GM19023 (cell line): ENCODE measurements at regions not wholly inside any gene's neighbourhood (a gene's known extent, or its start where the extent isn't known, plus 50 kb on each side); places are given as distances from the start of the nearest gene placed in this dataset.

Experiments
- ATAC-seq: cut with Tn5 transposase; IDR thresholded peaks from one replicate; pipeline ENCODE4 v1.9.1; 2021; ENCODE audit warnings: mild to moderate bottlenecking, moderate library complexity; ENCODE audit not compliant: unreplicated experiment

DNA sequence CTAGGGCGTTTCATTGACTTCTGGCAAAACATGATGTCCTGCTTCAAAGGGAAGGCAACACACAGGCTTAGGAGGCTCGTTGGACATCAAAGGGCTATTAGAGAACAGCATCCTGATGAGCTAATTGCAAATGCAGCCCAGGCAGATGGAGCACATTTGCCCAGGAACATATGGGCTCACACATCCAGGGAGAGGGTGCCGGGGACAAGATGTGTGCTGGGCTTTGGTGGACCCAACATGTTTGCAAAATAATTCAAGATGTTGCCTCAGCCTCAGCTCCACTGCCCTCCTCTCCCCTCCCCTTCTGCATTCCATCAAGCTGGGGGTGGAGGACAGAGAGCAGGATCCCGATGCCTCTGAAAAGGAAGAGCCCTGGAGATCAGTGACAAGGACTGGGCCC lies 217.1 kb upstream of the ZMIZ1 start:
- no peak for ATAC-seq

DNA sequence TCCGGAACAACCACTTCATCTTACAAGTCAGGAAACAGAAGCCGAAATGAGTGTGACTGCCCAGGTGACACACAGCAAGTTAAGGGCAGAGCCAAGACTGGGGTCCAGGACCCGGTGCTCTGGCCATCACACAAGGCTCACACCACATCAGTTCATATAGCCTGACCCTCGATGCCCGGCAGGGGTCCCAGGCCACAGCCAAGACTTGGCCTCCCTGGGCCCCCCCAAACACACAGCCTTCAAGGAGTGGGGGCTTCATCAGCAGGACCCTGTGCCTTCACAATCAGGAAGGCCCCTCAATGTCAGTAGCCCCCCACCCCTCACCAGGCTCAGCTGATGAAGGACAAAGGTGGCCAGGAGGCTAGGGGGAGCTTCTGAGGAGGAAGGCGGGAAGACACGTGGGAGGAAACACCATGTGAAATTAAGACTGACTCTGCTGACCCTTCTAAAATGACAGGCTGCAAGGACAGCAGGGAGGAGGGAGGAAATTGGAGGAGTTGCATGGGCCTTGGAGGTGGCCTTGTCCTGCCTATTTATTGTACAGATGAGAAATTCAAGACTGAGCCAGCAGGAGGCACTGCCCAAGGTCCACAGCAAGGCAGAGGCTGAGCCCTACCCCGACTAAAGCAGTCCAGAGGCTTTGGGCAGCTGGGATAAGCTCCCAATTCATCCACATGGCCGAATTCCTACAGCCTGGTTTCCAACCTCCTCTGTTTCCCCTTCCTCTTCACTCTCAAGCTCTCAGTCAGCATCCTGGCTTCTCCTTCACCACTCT lies 216.1 kb upstream of the ZMIZ1 start:
- ATAC-seq = no peak

DNA sequence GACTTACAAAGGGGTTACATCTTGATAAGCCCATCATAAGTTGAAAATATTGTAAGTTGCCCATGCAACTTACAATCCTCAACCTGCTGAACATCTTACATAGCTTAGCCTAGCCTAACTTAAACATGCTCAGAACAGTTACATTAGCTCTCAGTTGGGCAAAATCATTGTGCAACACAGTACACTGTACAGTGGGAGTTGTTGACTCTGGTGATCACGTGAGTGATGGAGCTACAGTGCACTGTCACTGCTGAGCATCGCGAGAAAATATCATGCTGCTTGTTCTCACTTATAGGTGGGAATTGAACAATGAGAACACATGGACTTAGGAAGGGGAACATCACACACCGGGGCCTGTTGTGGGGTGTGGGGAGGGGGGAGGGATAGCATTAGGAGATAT lies 214.9 kb upstream of the ZMIZ1 start:
- no peak for ATAC-seq

DNA sequence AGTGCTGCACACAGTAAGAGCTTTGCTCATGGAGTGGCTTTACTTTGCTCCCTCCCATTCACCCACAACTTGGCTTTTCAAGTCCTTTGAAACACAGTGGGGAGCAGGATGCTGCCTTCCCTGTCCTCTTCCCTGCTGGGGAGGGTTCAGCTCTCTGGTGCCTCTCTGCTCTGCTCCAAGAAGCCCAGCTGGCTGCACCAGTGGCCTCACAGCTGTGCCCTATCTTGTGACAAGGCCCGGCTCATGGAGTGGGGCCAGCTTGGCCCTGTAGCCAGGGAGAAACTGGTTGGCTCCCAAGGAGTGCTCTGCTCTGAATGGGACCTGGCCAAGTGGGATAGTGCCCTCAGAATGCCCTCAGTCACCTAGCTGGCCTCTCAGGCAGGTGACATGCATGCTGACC lies 212.3 kb upstream of the ZMIZ1 start:
- no peak for ATAC-seq

DNA sequence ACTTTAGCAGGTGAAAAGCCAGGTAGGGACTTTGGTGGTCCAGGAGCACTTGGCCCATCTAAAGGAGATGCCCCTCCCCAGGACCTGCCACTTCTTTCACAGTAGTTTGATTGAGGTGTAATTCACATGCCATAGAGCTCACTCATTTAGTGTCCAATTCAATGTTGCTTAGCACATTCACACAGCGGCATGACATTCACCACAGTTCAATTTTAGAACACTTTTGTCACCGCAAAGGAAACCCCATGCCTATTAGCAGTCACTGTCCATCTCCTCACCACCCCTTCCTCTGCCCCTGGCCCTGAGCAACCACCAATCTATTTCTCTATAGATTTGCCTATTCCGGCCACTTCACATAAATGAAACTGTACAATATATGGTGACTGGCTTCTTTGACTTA lies 211.6 kb upstream of the ZMIZ1 start:
- no peak for ATAC-seq

DNA sequence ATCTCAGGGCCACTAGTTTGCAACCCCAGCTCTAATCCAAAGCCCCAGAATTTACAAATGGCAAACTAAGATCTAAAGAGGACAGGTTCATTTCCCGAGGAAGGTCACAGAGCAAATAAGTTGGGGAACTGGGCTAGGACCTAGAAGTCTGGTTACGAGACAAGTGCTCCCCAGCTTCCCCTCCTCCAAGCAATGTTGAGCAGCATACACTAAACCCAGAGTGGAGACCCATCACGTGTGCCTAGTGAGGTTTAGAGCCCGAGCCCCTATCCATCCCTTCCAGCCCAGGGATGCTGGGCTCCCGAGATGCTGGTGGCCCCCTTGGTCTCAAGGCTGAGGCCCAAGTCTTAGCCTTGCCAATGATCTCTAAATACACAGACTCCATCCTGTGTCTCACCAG lies 209.5 kb upstream of the ZMIZ1 start:
- no peak for ATAC-seq

DNA sequence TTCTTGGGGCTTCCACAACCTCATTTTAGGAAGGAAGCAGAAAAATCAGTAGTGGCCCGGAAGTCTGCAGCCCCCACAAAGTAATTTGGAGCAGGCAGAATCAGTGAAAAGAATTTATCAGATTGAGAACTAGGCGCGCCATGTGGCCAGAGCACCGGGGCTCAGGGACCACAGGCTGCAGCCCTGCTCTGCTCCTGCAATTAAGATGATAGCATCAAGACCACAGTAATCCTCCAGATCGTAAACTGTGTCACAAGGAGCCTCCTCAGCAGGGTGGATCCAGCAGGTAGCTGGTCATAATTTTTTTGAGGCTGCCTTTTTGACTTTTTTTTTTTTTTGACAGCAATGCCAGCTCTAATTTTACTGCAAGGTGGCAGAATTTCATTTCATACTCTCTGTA lies 209.0 kb upstream of the ZMIZ1 start:
- no peak for ATAC-seq

DNA sequence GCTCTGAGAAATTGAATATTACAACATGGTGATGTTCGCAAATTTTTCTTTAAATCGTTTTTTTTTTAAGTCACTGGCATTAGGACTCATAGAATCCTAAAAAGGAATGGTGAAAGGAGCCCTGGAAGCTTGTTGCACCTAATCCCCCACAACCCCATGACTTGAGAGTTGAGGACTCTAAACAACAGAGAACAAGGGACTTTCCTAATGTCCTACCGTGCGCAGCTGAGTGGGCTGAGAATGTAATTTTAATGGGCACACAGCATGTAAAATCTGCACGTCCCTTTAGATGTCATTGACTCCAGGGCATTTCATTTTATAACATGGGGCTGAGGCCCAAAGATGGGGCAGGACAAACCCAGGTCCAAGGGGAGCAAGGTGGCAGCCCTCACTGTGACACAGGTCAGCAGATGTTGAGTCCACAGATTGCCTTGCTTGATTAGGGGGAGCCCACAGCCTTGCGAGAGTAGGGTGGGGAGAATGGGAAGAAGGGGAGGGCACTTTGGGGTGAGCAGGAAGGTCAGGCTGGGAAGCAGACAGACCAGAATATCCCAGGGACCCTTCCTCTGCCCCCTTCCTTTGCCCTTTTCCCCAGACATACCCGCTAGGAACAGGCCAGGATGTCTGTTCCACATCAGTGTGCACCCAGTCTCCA lies 208.4 kb upstream of the ZMIZ1 start:
- no peak for ATAC-seq

DNA sequence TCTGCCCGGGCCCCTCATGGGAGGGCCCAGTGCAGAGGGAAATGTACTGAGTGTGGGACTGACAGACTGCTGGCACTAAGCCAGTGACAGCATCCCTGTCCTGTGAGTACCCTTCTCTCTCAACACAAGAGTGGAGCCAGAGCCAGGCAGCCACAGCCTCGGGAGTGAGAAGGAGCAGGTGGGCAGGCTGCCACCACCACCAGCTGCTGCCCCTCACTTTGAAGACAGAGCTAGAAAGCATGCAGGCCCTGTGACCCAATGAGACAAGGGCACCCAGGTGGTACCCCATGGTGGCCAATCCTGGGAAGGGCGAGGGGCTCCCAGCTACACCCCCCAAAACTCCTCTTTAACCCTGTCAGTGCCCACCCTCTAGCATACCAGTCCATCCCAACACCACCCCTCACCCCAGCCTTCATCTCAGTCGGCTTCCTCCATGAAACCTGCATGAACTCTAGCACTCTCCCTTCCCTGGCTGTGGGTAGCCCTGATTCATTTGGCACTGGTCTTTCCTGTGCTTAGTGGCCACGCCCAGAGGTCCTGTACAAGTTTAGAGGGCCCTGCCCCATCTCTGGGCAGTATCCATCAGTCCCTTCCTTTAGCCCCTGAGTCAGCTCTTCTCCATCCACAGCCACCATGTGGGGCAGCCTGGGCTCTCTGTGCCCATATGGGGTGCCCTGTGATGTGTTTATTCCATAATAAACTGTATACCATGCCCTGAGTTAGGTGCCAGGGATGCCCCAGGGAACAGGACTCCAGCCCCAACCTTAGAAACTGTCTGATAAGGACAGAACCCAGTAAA lies 207.0 kb upstream of the ZMIZ1 start:
- ATAC-seq = no peak

DNA sequence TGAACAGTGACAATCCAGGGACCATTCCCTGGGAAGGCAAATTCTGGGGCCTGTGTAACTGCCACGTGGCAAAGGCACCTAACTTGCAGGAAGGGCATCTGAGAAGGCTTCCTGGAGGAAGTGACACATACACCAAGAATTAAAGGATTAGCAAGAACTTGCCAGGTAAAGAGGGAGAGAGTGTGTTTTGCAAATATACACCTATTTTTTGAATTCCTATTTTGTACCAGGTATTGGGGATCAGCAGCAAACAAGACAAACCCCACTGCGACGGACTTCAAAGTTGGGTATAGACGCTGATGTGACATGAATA lies 206.5 kb upstream of the ZMIZ1 start:
- no peak for ATAC-seq

DNA sequence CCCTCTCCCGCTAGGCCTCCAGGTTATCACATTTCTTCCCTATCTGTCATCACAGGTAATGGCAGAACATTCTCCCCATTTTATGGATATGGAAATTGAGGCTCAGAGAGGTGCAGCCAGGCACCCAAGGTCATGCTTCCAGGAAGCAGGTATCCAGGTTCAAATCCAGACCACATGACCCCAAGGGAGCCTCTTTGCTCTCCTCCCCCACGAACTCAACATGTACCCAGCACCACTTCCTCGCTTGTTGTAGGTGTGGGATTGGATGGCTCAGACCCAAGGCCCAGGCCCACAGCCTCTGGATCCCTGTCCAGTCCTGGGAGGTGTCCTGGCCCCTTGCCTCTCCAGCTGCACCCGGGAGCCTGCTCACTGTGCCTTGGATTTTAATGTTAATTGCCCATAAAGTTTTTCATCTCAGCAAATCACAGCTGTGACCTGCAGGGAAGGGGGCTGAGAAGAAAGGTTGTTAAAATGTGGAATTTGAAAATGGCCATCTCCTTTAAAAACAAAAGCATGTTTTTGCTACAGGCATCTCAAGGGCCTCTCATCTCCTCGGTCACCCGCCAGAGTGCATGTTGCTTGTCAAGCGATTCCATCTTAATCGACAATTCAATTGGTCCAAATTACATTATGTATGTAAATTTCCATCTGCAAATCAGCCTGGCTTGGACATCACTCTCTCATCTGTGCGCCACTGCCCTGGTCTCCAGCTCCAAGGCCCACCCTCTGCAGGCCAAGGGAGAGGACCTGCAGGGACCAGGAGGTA lies 205.4 kb upstream of the ZMIZ1 start:
- no peak for ATAC-seq

DNA sequence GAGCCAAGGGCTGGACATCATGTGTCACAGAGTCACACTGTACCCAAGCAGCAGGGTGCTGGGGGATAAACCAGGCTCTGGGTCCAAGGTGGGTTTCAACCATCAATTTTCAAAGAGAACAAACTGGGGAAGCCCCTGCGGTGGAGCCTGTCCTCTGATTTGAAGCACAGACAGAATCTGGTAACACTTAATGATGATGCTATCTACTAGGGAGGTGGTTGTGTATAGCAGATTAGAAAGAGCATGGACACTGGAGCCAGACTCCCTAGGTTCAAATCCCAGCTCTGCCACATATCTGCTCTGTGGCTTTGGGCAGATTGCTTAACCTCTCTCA lies 204.9 kb upstream of the ZMIZ1 start:
- ATAC-seq = no peak

DNA sequence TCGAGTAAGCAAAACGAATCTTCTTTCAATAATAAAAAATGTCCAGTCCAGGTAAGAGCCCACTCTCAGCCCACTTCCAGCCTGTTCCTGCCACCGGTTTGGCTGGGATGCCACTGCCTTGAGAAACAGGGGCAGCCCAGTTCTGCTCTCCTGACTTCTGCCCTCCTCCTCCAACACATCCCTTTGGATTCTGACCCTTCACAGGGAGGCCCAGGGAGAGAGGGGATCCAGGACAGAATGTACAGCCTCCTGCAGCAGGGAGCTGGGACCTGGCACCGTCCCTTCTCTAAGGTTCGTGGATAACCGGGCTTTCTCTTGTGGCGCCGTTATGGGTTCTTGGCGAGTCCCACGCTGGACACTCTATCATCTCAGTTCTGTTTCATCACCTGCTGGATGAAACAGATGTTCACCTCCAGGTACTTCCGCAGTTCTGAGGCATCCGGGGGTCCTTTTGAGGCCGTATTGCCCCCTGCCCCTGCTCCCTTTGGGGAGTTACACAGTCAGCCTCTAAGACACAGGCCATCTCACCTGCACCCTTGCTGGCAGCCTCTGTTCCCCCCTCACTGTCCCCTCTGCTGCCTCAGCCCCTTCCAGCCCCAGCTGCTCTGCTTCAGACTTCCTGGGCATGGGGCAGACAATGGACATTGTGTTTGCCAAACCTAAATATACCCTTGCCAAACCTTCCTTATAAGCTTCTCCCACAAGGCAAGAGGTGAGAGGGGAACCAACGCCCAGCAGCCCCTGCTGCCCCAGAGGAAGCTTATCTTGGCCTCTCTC lies 203.8 kb upstream of the ZMIZ1 start:
- ATAC-seq = no peak

DNA sequence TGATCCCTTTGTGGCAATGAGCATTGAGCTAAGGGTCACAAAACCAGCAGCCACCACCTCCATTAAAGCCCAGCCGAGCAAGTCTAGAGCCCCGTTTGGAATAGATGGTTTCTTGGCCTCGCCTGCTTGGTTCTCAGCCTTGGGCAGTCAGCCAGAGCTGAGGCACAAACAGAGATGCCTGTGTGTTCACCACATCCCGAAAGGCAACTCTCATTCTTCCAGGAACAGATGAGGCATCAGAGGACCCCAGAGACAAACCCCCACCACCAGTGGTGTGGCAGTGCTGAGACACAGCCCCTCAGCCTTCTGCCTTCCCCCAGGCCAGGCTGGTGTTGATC lies 203.3 kb upstream of the ZMIZ1 start:
- ATAC-seq = no peak

DNA sequence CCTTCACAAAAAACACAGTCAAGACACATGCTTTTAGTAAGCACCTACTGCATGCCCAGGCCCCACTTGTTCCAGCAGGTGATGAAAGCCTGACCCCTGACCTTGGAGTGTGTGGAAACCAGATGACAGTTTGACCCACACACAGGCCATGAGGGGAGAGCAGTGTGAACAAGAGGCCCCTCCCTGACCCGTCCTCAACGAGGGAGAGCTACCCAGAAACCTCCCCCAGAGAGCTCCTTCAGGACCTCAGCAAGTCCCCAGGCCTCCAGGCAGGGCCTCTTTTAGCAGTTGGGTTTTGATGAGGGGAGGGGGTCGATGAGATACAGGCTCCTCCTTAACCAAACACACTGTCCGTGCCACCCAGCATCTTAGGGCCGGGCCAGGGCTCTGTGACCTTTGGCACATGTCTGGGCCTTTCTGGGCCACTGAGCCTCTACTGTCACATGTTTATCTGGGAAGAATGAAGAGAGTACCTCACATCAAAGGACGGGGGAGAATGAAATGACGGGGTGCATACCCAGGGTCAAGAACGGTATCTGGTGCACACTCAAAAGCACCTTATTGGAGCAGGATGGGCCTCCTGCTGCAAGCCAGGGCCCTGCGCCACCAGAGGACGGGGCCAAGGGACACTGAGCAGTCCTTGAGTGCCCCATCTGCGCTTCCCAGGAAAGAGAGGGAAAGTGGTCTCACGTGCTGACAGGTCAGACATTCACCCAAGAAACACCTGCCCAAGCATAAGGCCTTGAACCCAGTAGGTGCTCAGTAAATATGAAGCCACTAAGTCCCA lies 202.6 kb upstream of the ZMIZ1 start:
- ATAC-seq = no peak

DNA sequence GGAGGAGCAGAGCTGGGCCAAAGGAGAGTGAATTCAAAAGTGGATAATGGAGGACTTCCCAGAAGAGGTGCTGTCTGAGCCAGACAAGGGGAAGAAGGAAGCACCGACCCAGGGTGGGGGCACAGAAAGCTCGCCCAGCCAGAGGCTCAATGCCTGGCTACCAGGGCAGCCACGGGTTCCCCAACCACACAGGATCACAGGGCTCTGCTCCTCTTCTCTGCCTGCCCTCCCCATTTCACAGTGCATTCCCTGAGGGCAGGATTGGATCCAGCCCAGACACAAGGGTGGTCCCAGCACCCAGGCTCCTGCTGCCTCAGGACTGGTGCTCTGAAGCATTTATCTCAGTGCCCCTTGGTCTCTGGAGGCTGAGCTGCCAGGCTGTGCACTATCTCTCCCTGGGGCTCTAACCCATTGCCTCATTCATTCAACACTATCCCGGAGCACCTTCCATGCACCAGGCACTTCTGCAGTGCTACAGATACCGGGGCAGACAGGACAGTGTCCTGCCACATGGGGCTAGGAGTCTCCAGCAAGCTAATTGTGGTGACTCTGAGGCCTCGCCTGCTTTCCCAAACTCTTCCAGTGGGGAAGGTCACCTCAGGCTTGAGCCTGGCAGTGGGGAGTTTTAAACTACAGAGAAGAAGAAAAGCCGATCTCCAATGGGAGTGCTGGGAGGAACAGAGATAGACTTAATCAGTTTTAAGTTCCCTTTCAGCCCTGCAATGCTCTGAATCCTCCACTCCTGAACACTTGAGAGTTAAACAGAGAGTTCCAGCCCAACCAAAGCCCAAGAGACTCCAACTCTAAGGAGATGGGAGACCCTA lies 201.8 kb upstream of the ZMIZ1 start:
- no peak for ATAC-seq

DNA sequence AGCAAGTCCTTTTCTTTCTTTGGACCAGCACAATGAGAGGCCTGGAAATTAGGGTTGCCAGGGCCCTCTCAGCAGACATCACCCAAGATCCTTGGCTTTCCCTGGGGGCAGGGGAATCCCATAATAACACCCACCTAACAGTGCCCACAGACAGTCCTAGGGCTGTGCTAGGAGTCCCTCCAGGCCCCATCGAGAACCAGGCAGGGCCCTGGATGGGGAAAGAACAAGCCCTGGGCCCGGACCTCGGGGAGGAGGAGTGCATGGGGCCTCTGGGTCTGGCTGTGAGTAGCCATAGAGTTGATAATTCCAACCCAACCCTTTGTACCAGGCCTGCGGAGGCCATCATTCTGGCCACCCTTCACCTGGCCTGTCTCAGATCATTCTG lies 201.2 kb upstream of the ZMIZ1 start:
- ATAC-seq = no peak

DNA sequence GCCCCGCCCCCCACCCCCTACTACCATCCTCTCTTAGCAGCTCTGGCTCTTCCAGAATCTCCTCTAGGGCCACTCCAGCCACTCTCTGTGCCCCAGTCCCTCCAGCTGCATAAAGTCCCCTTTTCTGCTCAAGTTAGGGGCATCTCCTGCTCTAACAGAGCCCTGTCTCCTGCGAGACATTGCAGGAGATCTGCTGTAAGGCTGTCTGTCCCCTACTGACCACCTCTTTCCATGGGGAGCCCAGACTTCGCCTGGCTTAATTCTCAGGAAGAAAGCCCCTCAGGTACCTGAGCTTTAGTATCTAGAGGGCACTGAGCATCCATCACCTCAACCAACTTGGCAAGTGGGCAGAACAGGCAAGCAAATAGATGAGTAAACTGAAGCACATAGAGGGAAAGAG lies 200.7 kb upstream of the ZMIZ1 start:
- ATAC-seq = no peak

DNA sequence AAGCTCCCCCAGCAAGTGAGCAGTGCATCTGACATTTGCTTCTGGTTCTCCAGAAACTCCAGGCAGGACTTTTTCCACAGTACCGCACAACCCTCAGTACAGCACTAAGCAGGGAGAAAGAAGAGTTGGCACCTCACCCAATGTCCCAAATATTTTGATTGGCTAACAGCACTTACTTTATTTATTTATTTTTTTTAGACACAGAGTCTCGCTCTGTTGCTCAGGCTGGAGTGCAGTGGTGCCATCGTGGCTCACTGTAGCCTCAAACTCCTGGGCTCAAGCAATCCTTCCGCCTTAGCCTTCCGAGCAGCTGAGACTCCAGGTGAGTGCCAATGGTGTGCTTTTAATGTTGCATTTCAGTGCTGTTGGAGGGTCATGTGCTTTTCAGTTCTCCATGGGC lies 200.3 kb upstream of the ZMIZ1 start:
- ATAC-seq = no peak
